Esophagus muscularis mucosa (tissue), 4 donors: ENCODE measurements at regions not wholly inside any gene's neighbourhood (a gene's known extent, or its start where the extent isn't known, plus 50 kb on each side); places are given as distances from the start of the nearest gene placed in this dataset.

Experiments used
- CTCF ChIP-seq, 3 experiments: fragments of 200-600 bp in 2 of 3; fragments of 450-650 bp in 1 of 3; sonication (generic) in 2 of 3; IDR thresholded peaks; one replicate each; pipeline ENCODE4 v1.5.1; 2017 to 2019; ENCODE audit warnings: antibody characterized with exemption in 3 of 3, mild to moderate bottlenecking in 2 of 3, moderate library complexity in 1 of 3
- EP300 ChIP-seq: sonication (generic); formaldehyde crosslinking; IDR thresholded peaks from one replicate; pipeline ENCODE4 v1.6.1; 2017; ENCODE audit warnings: antibody characterized with exemption
- POLR2A ChIP-seq: fragments of 450-650 bp; IDR thresholded peaks from one replicate; pipeline ENCODE4 v1.6.1; 2017; ENCODE audit warnings: antibody characterized with exemption, moderate library complexity, mild to moderate bottlenecking, low read depth
- POLR2AphosphoS5 ChIP-seq, 2 donors: sonication (generic); formaldehyde crosslinking; IDR thresholded peaks; one replicate each; pipeline ENCODE4 v1.6.1; 2017; ENCODE audit warnings: antibody characterized with exemption in 2 of 2

- TF ChIP-seq POLR2A, result no peak
- no peak for TF ChIP-seq POLR2AphosphoS5 (IDR thresholded peaks at IDR 0.05)
- TF ChIP-seq CTCF (IDR thresholded peaks at IDR 0.05), result no peak
- no peak for TF ChIP-seq EP300
Measured at GRCh38 chr10:78412605-78413004, 378.9 kb downstream of the RPS24 start.
